NT2/D1 (cell line): ENCODE measurements at regions not wholly inside any gene's neighbourhood (a gene's known extent, or its start where the extent isn't known, plus 50 kb on each side); places are given as distances from the start of the nearest gene placed in this dataset.

Source experiments
- DNase-seq: peaks from one replicate; pipeline ENCODE4 v3.0.0-alpha.2; 2011; ENCODE audit warnings: low read depth, low spot score
- H3K27me3 ChIP-seq: 2 replicates; pipeline ENCODE4 v1.6.0; 2011; ENCODE audit warnings: mild to moderate bottlenecking; ENCODE audit not compliant: insufficient read length, insufficient read depth
- H3K36me3 ChIP-seq: 2 replicates; pipeline ENCODE4 v1.6.1; 2011; ENCODE audit warnings: mild to moderate bottlenecking, low read length, mixed read lengths; ENCODE audit not compliant: insufficient read depth, insufficient read length
- H3K4me1 ChIP-seq: 2 replicates; pipeline ENCODE4 v1.5.1; 2011; ENCODE audit not compliant: insufficient read depth, insufficient read length
- H3K4me3 ChIP-seq: 2 replicates; pipeline ENCODE4 v1.5.1; 2011; ENCODE audit warnings: low read depth; ENCODE audit not compliant: insufficient read length
- H3K9ac ChIP-seq: 2 replicates; pipeline ENCODE4 v1.6.0; 2011; ENCODE audit warnings: low read depth; ENCODE audit not compliant: insufficient read length
- H3K9me3 ChIP-seq: 2 replicates; pipeline ENCODE4 v1.5.1; 2011; ENCODE audit warnings: mild to moderate bottlenecking, low read length; ENCODE audit not compliant: insufficient read depth
- SUZ12 ChIP-seq: IDR thresholded peaks from 2 replicates; pipeline ENCODE4 v1.6.1; 2011; ENCODE audit not compliant: insufficient read length, insufficient read depth; ENCODE audit errors: extremely low read depth
- YY1 ChIP-seq: IDR thresholded peaks from 2 replicates; pipeline ENCODE4 v1.6.1; 2011; ENCODE audit not compliant: insufficient read length, insufficient read depth
- ZNF274 ChIP-seq: IDR thresholded peaks from 2 replicates; pipeline ENCODE4 v1.6.1; 2011; ENCODE audit warnings: mild to moderate bottlenecking, low read depth, low read length

- Histone ChIP-seq H3K9ac (no peak overlapping the region), H3K4me3 (no peak overlapping the region), H3K27me3 (peaks cover 39% of the 10 kb centered on the region), H3K9me3 (no peaks in the 10 kb centered on the region), H3K36me3 (no peaks in the 10 kb centered on the region), H3K4me1 (peaks cover 5% of the 10 kb centered on the region)
- DNase-seq: no peak
- no peak for TF ChIP-seq SUZ12
- no peak for TF ChIP-seq YY1
- no peak for TF ChIP-seq ZNF274
Observed at GRCh38 chr10:83959328-83959727, 180.0 kb upstream of the GHITM start.

- TF ChIP-seq YY1 (no peak), SUZ12 (no peak), ZNF274 (no peak)
- Histone ChIP-seq H3K36me3 (no peaks in the 10 kb centered on the region), H3K9ac (no peak overlapping the region), H3K27me3 (peaks cover 35% of the 10 kb centered on the region), H3K4me1 (peaks cover 3% of the 10 kb centered on the region), H3K4me3 (no peak overlapping the region), H3K9me3 (no peaks in the 10 kb centered on the region)
- no peak for DNase-seq
Observed at GRCh38 chr10:83960125-83960524, 179.2 kb upstream of the GHITM start.

- TF ChIP-seq SUZ12 (no peak), ZNF274 (no peak), YY1 (no peak)
- DNase-seq: no peak
- Histone ChIP-seq H3K27me3 (peaks cover 22% of the 10 kb centered on the region), H3K4me1 (peaks cover 3% of the 10 kb centered on the region), H3K36me3 (no peaks in the 10 kb centered on the region), H3K4me3 (no peak overlapping the region), H3K9me3 (no peaks in the 10 kb centered on the region), H3K9ac (no peak overlapping the region)
Observed at GRCh38 chr10:83961620-83962019, 177.7 kb upstream of the GHITM start.

- Histone ChIP-seq H3K27me3 (peaks cover 17% of the 10 kb centered on the region), H3K4me3 (no peak overlapping the region), H3K36me3 (no peaks in the 10 kb centered on the region), H3K4me1 (no peaks in the 10 kb centered on the region), H3K9me3 (no peaks in the 10 kb centered on the region), H3K9ac (no peak overlapping the region)
- no peak for DNase-seq
- TF ChIP-seq YY1 (no peak), ZNF274 (no peak), SUZ12 (no peak)
Observed at GRCh38 chr10:83963446-83963845, 175.9 kb upstream of the GHITM start.

GRCh38 chr10:83965473-83965872 is 173.8 kb upstream of the GHITM start:
- TF ChIP-seq YY1 (no peak), ZNF274 (no peak), SUZ12 (no peak)
- Histone ChIP-seq H3K4me1 (no peaks in the 10 kb centered on the region), H3K27me3 (no peaks in the 10 kb centered on the region), H3K36me3 (no peaks in the 10 kb centered on the region), H3K9me3 (no peaks in the 10 kb centered on the region), H3K4me3 (no peak overlapping the region), H3K9ac (no peak overlapping the region)
- DNase-seq: no peak

GRCh38 chr10:83968052-83968451 is 171.3 kb upstream of the GHITM start:
- Histone ChIP-seq H3K36me3 (no peaks in the 10 kb centered on the region), H3K27me3 (no peaks in the 10 kb centered on the region), H3K4me1 (no peaks in the 10 kb centered on the region), H3K4me3 (no peak overlapping the region), H3K9ac (no peak overlapping the region), H3K9me3 (no peaks in the 10 kb centered on the region)
- TF ChIP-seq YY1: no peak
- no peak for TF ChIP-seq SUZ12
- TF ChIP-seq ZNF274: no peak
- DNase-seq: no peak

- no peaks in the 10 kb centered on the region for H3K27me3 ChIP-seq
- TF ChIP-seq YY1 (no peak), ZNF274 (no peak), SUZ12 (no peak)
- no peak overlapping the region for H3K4me3 ChIP-seq
- H3K9me3 ChIP-seq: no peaks in the 10 kb centered on the region
- no peaks in the 10 kb centered on the region for H3K36me3 ChIP-seq
- DNase-seq: no peak
- no peak overlapping the region for H3K9ac ChIP-seq
- H3K4me1 ChIP-seq: no peaks in the 10 kb centered on the region
Observed at GRCh38 chr10:83978681-83979383, 160.5 kb upstream of the GHITM start.
